ENCODE measurements at regions not wholly inside any gene's neighbourhood (a gene's known extent, or its start where the extent isn't known, plus 50 kb on each side); places are given as distances from the start of the nearest gene placed in this dataset.
"Not testable (repeated sequence)": the region's sequence is repeated elsewhere in the genome, so short reads cannot be mapped to it uniquely, and the experiment has no call there.

- TF ChIP-seq, protein P1, sequence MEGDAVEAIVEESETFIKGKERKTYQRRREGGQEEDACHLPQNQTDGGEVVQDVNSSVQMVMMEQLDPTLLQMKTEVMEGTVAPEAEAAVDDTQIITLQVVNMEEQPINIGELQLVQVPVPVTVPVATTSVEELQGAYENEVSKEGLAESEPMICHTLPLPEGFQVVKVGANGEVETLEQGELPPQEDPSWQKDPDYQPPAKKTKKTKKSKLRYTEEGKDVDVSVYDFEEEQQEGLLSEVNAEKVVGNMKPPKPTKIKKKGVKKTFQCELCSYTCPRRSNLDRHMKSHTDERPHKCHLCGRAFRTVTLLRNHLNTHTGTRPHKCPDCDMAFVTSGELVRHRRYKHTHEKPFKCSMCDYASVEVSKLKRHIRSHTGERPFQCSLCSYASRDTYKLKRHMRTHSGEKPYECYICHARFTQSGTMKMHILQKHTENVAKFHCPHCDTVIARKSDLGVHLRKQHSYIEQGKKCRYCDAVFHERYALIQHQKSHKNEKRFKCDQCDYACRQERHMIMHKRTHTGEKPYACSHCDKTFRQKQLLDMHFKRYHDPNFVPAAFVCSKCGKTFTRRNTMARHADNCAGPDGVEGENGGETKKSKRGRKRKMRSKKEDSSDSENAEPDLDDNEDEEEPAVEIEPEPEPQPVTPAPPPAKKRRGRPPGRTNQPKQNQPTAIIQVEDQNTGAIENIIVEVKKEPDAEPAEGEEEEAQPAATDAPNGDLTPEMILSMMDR (IDR thresholded peaks at IDR 0.05), result no peak
- TF ChIP-seq POLR2A (IDR thresholded peaks at IDR 0.05), result no peak
- WGBS, 4 donors, result 56 to 71% (median 66%) methylated on average over 2 of the region's 2 CpGs
- Histone ChIP-seq H3K4me3 (no peak overlapping the region), H3K4me1 (no peaks in the 10 kb centered on the region), H3K27me3 (no peaks in the 10 kb centered on the region), H3K36me3 (no peaks in the 10 kb centered on the region), H3K9me3 (peaks cover 0 to 16% (median 0%) of the 10 kb centered on the region in 12 donors), H3K27ac (no peak overlapping the region)
- DNase-seq (no peak), ATAC-seq (no peak)
- intact Hi-C loops (cut with DNase I), result no loop called here
Measured at GRCh38 chr10:52502237-52502636, 188.2 kb downstream of the DKK1 start.

DNA sequence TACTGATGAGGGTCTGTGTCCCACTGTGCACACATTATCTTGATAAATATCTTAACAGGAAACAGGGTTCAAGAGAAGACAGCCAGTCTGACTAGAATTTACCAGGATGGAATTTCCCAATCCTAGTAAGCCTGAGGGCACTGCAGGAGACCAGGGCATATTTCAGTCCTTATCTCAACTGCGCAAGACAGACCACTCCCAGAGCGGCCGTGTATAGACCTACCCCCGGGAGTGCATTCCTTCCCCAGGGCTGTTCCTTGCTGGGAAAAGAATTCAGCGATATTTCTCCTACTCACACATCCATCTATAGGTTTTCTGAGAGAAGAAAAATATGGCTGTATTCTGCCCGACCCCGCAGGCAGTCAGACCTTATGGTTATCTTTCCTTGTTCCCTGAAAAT, 191.3 kb downstream of the DKK1 start:
- H3K27me3 ChIP-seq; intact Hi-C loops (cut with DNase I); ATAC-seq; DNase-seq; H3K4me3 ChIP-seq; H3K27ac ChIP-seq; H3K4me1 ChIP-seq; H3K36me3 ChIP-seq: not testable (repeated sequence)
- WGBS, 4 donors, result 82 to 92% (median 87%) methylated on average over 7 of the region's 7 CpGs
- peaks cover 0 to 37% (median 4%) of the 10 kb centered on the region in 12 donors for H3K9me3 ChIP-seq

DNA sequence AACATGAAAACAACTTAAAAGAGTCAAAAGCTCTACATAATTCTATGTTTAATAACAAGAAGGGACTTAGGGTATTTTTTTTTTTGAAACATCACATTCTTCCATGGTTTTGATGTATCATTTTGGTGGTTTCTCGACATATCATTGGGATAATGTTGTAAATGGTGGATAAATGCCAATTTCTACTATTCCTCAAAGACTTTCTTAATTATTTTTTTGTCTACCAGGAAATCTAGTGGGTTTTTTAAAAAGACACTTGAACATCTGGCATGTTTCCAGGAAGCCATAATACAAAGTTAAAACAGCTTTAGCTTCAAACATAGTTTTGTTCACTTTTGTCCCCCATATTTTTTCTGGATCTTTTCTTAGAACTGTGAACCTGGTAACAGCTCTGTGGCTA, 200.4 kb downstream of the DKK1 start:
- 34 to 53% (median 52%) methylated on average over 1 of the region's 1 CpG for WGBS, 4 donors
- no peak for TF ChIP-seq POLR2A (IDR thresholded peaks at IDR 0.05)
- TF ChIP-seq, protein P1 (IDR thresholded peaks at IDR 0.05), result no peak
- ATAC-seq, result no peak

DNA sequence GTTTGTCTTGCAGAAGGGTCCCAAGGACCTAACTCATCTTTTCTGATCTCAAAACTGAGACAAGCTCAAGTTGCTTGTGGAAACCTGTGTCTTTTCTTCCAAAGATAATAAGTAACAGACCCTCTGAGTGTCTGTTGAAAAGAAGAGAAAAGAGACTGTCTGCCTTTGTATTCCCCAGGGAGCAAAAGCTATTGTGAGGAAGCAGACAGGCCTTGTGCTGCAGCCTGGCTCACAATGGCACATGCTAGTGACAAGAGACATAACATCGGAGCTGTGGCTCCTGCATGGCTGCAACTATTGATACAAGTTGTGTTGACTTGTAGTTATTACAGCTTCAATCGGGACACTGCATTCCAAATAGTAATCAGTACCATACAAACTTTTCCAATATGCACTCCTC, 202.9 kb downstream of the DKK1 start:
- DNase-seq (no peak), ATAC-seq (no peak)
- H3K9me3 ChIP-seq, result peaks cover 0 to 9% (median under 1%) of the 10 kb centered on the region in 12 donors
- 21 to 32% (median 27%) methylated on average over 2 of the region's 2 CpGs for WGBS, 4 donors
- H3K36me3 ChIP-seq, result no peaks in the 10 kb centered on the region
- no peak overlapping the region for H3K4me3 ChIP-seq
- H3K27ac ChIP-seq, result no peak overlapping the region
- no peaks in the 10 kb centered on the region for H3K27me3 ChIP-seq
- no peak for TF ChIP-seq POLR2A (IDR thresholded peaks at IDR 0.05)
- TF ChIP-seq, protein P1 (IDR thresholded peaks at IDR 0.05), result no peak
- intact Hi-C loops (cut with DNase I), result no loop called here
- H3K4me1 ChIP-seq, result no peaks in the 10 kb centered on the region

More for the DNA sequence above, 200.4 kb downstream of the DKK1 start:
- Histone ChIP-seq H3K36me3 (no peaks in the 10 kb centered on the region), H3K4me1 (no peaks in the 10 kb centered on the region), H3K27me3 (no peaks in the 10 kb centered on the region), H3K27ac (no peak overlapping the region), H3K9me3 (peaks cover 0 to 16% (median 6%) of the 10 kb centered on the region in 12 donors), H3K4me3 (no peak overlapping the region)
- DNase-seq, result no peak
- intact Hi-C loops (cut with DNase I), result no loop called here

DNA sequence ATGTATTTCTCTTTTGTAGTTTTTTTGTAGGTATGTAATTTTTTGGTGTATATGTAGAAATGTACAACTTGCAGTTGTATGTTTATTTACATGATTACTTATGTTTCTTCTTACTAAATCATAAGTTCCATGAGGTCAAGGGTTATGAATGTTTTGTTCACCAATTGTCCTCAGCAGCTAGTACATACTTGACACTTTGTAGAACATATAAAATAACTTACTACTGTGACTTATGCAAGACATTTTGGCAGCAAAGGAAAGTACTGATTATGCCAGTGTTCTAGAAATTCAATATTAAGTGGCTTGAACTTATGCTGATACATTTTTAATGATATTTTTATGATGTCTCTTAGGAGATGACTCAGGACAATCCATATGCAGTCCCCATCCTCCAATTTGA, 209.6 kb downstream of the DKK1 start:
- Histone ChIP-seq H3K27me3 (no peaks in the 10 kb centered on the region), H3K27ac (no peak overlapping the region), H3K4me1 (no peaks in the 10 kb centered on the region), H3K4me3 (no peak overlapping the region), H3K9me3 (no peaks in the 10 kb centered on the region), H3K36me3 (no peaks in the 10 kb centered on the region)
- TF ChIP-seq POLR2A (IDR thresholded peaks at IDR 0.05), result no peak
- TF ChIP-seq, protein P1 (IDR thresholded peaks at IDR 0.05), result no peak
- no peak for ATAC-seq
- intact Hi-C loops (cut with DNase I), result no loop called here
- no peak for DNase-seq
